ENCODE measurements at regions not wholly inside any gene's neighbourhood (a gene's known extent, or its start where the extent isn't known, plus 50 kb on each side); places are given as distances from the start of the nearest gene placed in this dataset.
A peak's percentile ranks its signal among the peaks of the same experiment; 100 is the strongest.

- Histone ChIP-seq H3K4me1 (replicated peaks in 1 of 4; ENCODE audit: control insufficient read depth in 3 of 4, insufficient read depth in 4 of 4, low read length in 3 of 4) (no peaks in the 10 kb centered on the region), H2BK15ac (ENCODE audit: low read length) (no peak overlapping the region), H3K23ac (ENCODE audit: insufficient read length) (no peak overlapping the region), H3K4me3 (ENCODE audit: extremely low read depth in 1 of 4, insufficient read depth in 2 of 4, low read depth in 3 of 4, low read length in 4 of 4) (no peak overlapping the region), H2AFZ (ENCODE audit: low read length) (no peak overlapping the region), H3K36me3 (ENCODE audit: control insufficient read depth in 2 of 4, insufficient read depth in 4 of 4, low read length in 3 of 4) (no peaks in the 10 kb centered on the region), H4K91ac (replicated peaks; ENCODE audit: insufficient read length, low read length) (no peak overlapping the region), H3K56ac (replicated peaks; ENCODE audit: insufficient read length, low read depth, low read length) (no peak overlapping the region), H3K27me3 (replicated peaks in 1 of 4; ENCODE audit: control insufficient read depth in 3 of 4, extremely low read depth in 1 of 4, insufficient read depth in 3 of 4, low read length in 3 of 4) (no peaks in the 10 kb centered on the region), H3K9ac (replicated peaks in 1 of 4; ENCODE audit: extremely low read depth in 1 of 4, low read depth in 3 of 4, low read length in 3 of 4) (no peak overlapping the region), H3K79me2 (ENCODE audit: control insufficient read depth in 1 of 2, insufficient read depth in 2 of 2, low read length in 2 of 2) (no peaks in the 10 kb centered on the region), H3K23me2 (ENCODE audit: low read depth, low read length) (no peaks in the 10 kb centered on the region), H2BK5ac (ENCODE audit: low read depth, low read length) (no peak overlapping the region), H2AK5ac (ENCODE audit: low read depth, low read length) (no peak overlapping the region), H2BK120ac (replicated peaks; ENCODE audit: low read depth, low read length) (no peak overlapping the region), H2BK12ac (ENCODE audit: low read depth, low read length) (no peak overlapping the region), H3K4ac (replicated peaks; ENCODE audit: insufficient read length, low read depth, low read length) (no peak overlapping the region), H4K8ac (ENCODE audit: extremely low read depth, insufficient read depth, low read length) (no peak overlapping the region), H3K27ac (ENCODE audit: low read depth, low read length) (no peak overlapping the region), H2BK20ac (ENCODE audit: low read length) (no peak overlapping the region), H3K9me3 (ENCODE audit: insufficient read depth in 2 of 2, low read depth in 1 of 2, low read length in 1 of 2) (no peaks in the 10 kb centered on the region), H3K18ac (ENCODE audit: extremely low read depth, low read length) (no peak overlapping the region), H3K14ac (ENCODE audit: insufficient read length) (no peak overlapping the region), H4K20me1 (replicated peaks in 1 of 2; ENCODE audit: control insufficient read depth in 1 of 2, insufficient read depth in 2 of 2, low read length in 2 of 2) (no peaks in the 10 kb centered on the region), H4K5ac (ENCODE audit: insufficient read length, low read depth, low read length) (no peak overlapping the region), H3K79me1 (ENCODE audit: low read depth, low read length) (no peaks in the 10 kb centered on the region), H3K4me2 (ENCODE audit: insufficient read depth in 1 of 2, low read depth in 2 of 2, low read length in 2 of 2) (no peak overlapping the region)
- no peak for TF ChIP-seq FOSL1 (IDR thresholded peaks at IDR 0.05; ENCODE audit: insufficient read depth, low read depth, low read length)
- peak; percentile 73; the same call in 1 of the 2 replicates for TF ChIP-seq JUND (IDR thresholded peaks at IDR 0.05; ENCODE audit: low read length)
- TF ChIP-seq RXRA (IDR thresholded peaks at IDR 0.05; ENCODE audit: insufficient read depth, low read depth, low read length), result no peak
- TF ChIP-seq, protein P1, sequence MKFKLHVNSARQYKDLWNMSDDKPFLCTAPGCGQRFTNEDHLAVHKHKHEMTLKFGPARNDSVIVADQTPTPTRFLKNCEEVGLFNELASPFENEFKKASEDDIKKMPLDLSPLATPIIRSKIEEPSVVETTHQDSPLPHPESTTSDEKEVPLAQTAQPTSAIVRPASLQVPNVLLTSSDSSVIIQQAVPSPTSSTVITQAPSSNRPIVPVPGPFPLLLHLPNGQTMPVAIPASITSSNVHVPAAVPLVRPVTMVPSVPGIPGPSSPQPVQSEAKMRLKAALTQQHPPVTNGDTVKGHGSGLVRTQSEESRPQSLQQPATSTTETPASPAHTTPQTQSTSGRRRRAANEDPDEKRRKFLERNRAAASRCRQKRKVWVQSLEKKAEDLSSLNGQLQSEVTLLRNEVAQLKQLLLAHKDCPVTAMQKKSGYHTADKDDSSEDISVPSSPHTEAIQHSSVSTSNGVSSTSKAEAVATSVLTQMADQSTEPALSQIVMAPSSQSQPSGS (IDR thresholded peaks at IDR 0.05; ENCODE audit: low read length), result no peak
- no peak for TF ChIP-seq MAX (IDR thresholded peaks at IDR 0.05)
- TF ChIP-seq SP2 (IDR thresholded peaks at IDR 0.05; ENCODE audit: low read length), result no peak
- FAIRE-seq, result no peak
- POLR2A ChIA-PET (ENCODE audit: partially characterized antibody), result no interaction called here
- CTCF ChIA-PET (ENCODE audit: partially characterized antibody), result interaction anchor here (0.7 to 1.4 kb wide), 3 partner anchors 12 to 18 kb away, joined by 3 to 5 read pairs (median 5); no protein-coding TSS in a partner anchor
- DNase-seq (ENCODE audit: low read depth in 1 of 2, low spot score in 2 of 2), result no peak
- WGBS, 2 experiments (ENCODE audit: extremely low coverage in 1 of 2, insufficient coverage in 1 of 2, insufficient read length in 1 of 2, insufficient replicate concordance in 2 of 2, low coverage in 1 of 2, low lambda C conversion rate in 2 of 2, missing lambda C conversion rate in 1 of 2), result 93% methylated on average over 2 of the region's 2 CpGs; no CpG with 5 or more reads in 1 of the 2 experiments
Measured at GRCh38 chr6:82022614-82023129, 224.9 kb downstream of the IBTK start.

All from H1 (cell line).